Adrenal gland (tissue), 9 donors: ENCODE measurements at regions not wholly inside any gene's neighbourhood (a gene's known extent, or its start where the extent isn't known, plus 50 kb on each side); places are given as distances from the start of the nearest gene placed in this dataset.

Source experiments
- DNase-seq, 7 donors: peaks; one replicate each; pipeline ENCODE4 v3.0.0-alpha.2; 2019 to 2020
- H3K27ac ChIP-seq, 5 donors: fragments of 200-600 bp; sonication (generic) in 4 of 5; 1 replicate in 3 of 5; 2 replicates in 2 of 5; pipeline versions ENCODE4 v1.5.1 to v1.8.0; 2016 to 2020; ENCODE audit warnings: mild to moderate bottlenecking in 1 of 5
- H3K27me3 ChIP-seq: fragments of 200-600 bp; 2 replicates; pipeline ENCODE4 v1.8.0; 2021
- H3K36me3 ChIP-seq, 2 donors: fragments of 200-600 bp; replicated peaks in 1 of 2; 1 replicate in 1 of 2; 2 replicates in 1 of 2; pipeline versions ENCODE4 v1.5.1 to v1.8.0; 2018 to 2022
- H3K4me1 ChIP-seq, 2 donors: fragments of 200-600 bp; replicated peaks in 1 of 2; 1 replicate in 1 of 2; 2 replicates in 1 of 2; pipeline versions ENCODE4 v1.5.1 to v1.8.0; 2018 to 2021
- H3K4me3 ChIP-seq, 4 donors: fragments of 200-600 bp; sonication (generic) in 3 of 4; one replicate each; pipeline ENCODE4 v1.5.1; 2016 to 2018
- H3K9me3 ChIP-seq, 3 donors: fragments of 200-600 bp; sonication (generic) in 1 of 3; replicated peaks in 1 of 3; 1 replicate in 2 of 3; 2 replicates in 1 of 3; pipeline versions ENCODE4 v1.5.1 to v1.8.0; 2016 to 2021
- CTCF ChIP-seq, 6 experiments: fragments of 450-650 bp in 4 of 6; fragments of 200-600 bp in 2 of 6; sonication (generic) in 1 of 6; IDR thresholded peaks; 1 replicate in 5 of 6; 2 replicates in 1 of 6; pipeline versions ENCODE4 v1.5.1 to v1.8.0; 2016 to 2021; ENCODE audit warnings: antibody characterized with exemption in 6 of 6, mild to moderate bottlenecking in 2 of 6, moderate library complexity in 1 of 6
- POLR2A ChIP-seq, 2 donors: fragments of 450-650 bp; IDR thresholded peaks; one replicate each; pipeline ENCODE4 v1.6.1; 2017; ENCODE audit warnings: antibody characterized with exemption in 2 of 2, mild to moderate bottlenecking in 2 of 2, moderate library complexity in 1 of 2
- WGBS, 4 donors: extraction: QIAGEN DNeasy Blood & Tissue Kit in 2 of 4; methylation state at CpG; one replicate each; pipeline versions ENCODE4 v1.1.5 to v1.1.7; 2013 to 2017; 5-methylcytosine and 5-hydroxymethylcytosine counted together
- intact Hi-C, 2 donors: fragments of 100-400 bp; cut with DNase I; formaldehyde crosslinking; loops; one replicate each; pipeline versions ENCODE4 v1.14.1 to v1.15.0; 2022 to 2023
- donor health status: healthy with polysubstance abuse.
- donor health status: Bipolar disorder and iron deficiency.
- donor health status: DM: yes; HTN: yes; CAD: no.
- donor health status: DM: no; HTN: no; CAD: no.
- donor health status: DM: no; HTN: no; CAD: no.

- Histone ChIP-seq H3K27me3 (no peaks in the 10 kb centered on the region), H3K27ac (no peak overlapping the region), H3K4me1 (no peaks in the 10 kb centered on the region), H3K9me3 (no peaks in the 10 kb centered on the region), H3K36me3 (no peaks in the 10 kb centered on the region), H3K4me3 (no peak overlapping the region)
- no peak for DNase-seq
- intact Hi-C loops, result no loop called here
- WGBS, 4 donors, result 68 to 85% (median 77%) methylated on average over 1 to 8 of the region's 8 CpGs
- no peak for TF ChIP-seq POLR2A (IDR thresholded peaks at IDR 0.05)
- TF ChIP-seq CTCF (IDR thresholded peaks at IDR 0.05), result no peak
These were observed 243.2 kb upstream of the POF1B start for GRCh38 chrX:85622635-85623034.

- Histone ChIP-seq H3K36me3 (no peaks in the 10 kb centered on the region), H3K27me3 (peaks cover 2% of the 10 kb centered on the region), H3K4me3 (no peak overlapping the region), H3K9me3 (no peaks in the 10 kb centered on the region), H3K4me1 (no peaks in the 10 kb centered on the region), H3K27ac (no peak overlapping the region)
- WGBS, 4 donors, result 67 to 86% (median 75%) methylated on average over 1 of the region's 1 CpG
- TF ChIP-seq POLR2A (IDR thresholded peaks at IDR 0.05) (no peak), CTCF (IDR thresholded peaks at IDR 0.05) (no peak)
- DNase-seq, result no peak
- intact Hi-C loops, result no loop called here
These were observed 241.0 kb upstream of the POF1B start for GRCh38 chrX:85620466-85620865.

DNA sequence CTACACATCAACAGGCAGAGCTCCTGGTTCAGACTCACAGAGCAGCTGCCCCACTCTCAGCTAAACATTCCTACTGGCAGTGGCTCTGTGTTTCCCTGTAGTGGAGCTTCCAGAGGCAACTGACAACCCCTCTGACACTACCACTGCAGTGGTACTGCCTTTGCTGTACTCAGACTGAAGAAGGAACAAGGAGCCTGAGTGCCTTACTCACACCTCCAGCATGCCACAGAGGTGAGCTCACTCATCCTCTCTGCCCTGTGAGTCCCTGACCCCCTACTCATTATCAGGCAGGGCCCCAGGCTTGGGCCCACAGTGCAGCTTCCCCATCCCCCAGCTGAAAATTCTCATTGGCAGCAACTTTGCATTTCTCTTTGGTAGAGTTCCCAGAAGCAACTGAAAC lies 240.5 kb upstream of the POF1B start:
- no peak for DNase-seq
- Histone ChIP-seq H3K27me3 (peaks cover 2% of the 10 kb centered on the region), H3K4me3 (no peak overlapping the region), H3K9me3 (no peaks in the 10 kb centered on the region), H3K36me3 (no peaks in the 10 kb centered on the region), H3K4me1 (no peaks in the 10 kb centered on the region), H3K27ac (no peak overlapping the region)
- intact Hi-C loops, result no loop called here
- TF ChIP-seq POLR2A (IDR thresholded peaks at IDR 0.05) (no peak), CTCF (IDR thresholded peaks at IDR 0.05) (no peak)

DNA sequence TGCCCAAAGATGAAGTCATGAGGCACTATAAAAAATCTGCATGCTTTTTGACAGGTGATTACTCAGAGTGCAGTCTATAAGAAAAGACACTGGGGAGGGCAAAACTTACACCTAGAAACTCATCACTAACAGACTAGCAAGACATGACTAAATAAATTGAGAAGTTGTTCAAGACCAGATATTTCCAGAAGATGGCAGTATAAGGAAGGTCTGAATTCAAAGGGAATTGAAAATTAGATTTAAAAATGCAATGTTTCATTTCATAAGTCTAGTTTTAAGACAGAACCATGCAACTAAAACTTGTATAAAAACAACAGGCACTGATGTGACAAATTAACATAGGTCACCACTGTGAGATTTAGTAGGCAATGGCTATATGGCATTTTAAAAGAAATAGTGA lies 232.5 kb upstream of the POF1B start:
- no peak overlapping the region for H3K4me3 ChIP-seq
- no peaks in the 10 kb centered on the region for H3K4me1 ChIP-seq
- H3K27ac ChIP-seq, result no peak overlapping the region
- H3K27me3 ChIP-seq, result peaks cover 4% of the 10 kb centered on the region
- intact Hi-C loops, result no loop called here
- H3K36me3 ChIP-seq, result no peaks in the 10 kb centered on the region
- TF ChIP-seq CTCF (IDR thresholded peaks at IDR 0.05) (peak; percentile 10 to 50 (median 16)), POLR2A (IDR thresholded peaks at IDR 0.05) (no peak)
- no peak for DNase-seq
- no peaks in the 10 kb centered on the region for H3K9me3 ChIP-seq
